Neuronal stem cell (in vitro differentiated cells): ENCODE measurements at regions not wholly inside any gene's neighbourhood (a gene's known extent, or its start where the extent isn't known, plus 50 kb on each side); places are given as distances from the start of the nearest gene placed in this dataset.

ENCODE experiments used
- DNase-seq: peaks from one replicate; pipeline ENCODE4 v3.0.0-alpha.2; 2013; ENCODE audit warnings: low spot score
- H2AFZ ChIP-seq: one replicate; pipeline ENCODE4 v1.6.1; 2013; ENCODE audit warnings: mild to moderate bottlenecking, low read length, inconsistent platforms
- H2AK5ac ChIP-seq: 2 replicates; pipeline ENCODE4 v1.6.1; 2013; ENCODE audit warnings: low read depth, mild to moderate bottlenecking, inconsistent platforms, low read length, moderate library complexity, mixed read lengths
- H2BK120ac ChIP-seq: 2 replicates; pipeline ENCODE4 v1.6.1; 2013; ENCODE audit warnings: low read depth, mild to moderate bottlenecking, inconsistent platforms, low read length, moderate library complexity, mixed read lengths
- H2BK12ac ChIP-seq: one replicate; pipeline ENCODE4 v1.6.1; 2013; ENCODE audit warnings: low read length, inconsistent platforms
- H2BK15ac ChIP-seq: 2 replicates; pipeline ENCODE4 v1.6.1; 2013; ENCODE audit warnings: mild to moderate bottlenecking, low read length, inconsistent platforms, mixed read lengths
- H2BK5ac ChIP-seq: one replicate; pipeline ENCODE4 v1.6.1; 2013; ENCODE audit warnings: inconsistent platforms, mild to moderate bottlenecking, low read length, moderate library complexity
- H3K14ac ChIP-seq: one replicate; pipeline ENCODE4 v1.6.1; 2013; ENCODE audit warnings: low read length, inconsistent platforms
- H3K18ac ChIP-seq: 2 replicates; pipeline ENCODE4 v1.6.1; 2013; ENCODE audit warnings: low read length, inconsistent platforms
- H3K23ac ChIP-seq: 2 replicates; pipeline ENCODE4 v1.6.1; 2013; ENCODE audit warnings: low read depth, mild to moderate bottlenecking, mixed read lengths, low read length, inconsistent platforms; ENCODE audit not compliant: poor library complexity
- H3K27ac ChIP-seq: replicated peaks from 3 replicates; pipeline ENCODE4 v1.5.1; 2013; ENCODE audit warnings: low read length, inconsistent platforms
- H3K27me3 ChIP-seq, 3 experiments: 2 replicates each; pipeline ENCODE4 v1.6.1; 2013; ENCODE audit warnings: low read length in 3 of 3, mild to moderate bottlenecking in 2 of 3, inconsistent platforms in 1 of 3, low read depth in 1 of 3, mixed read lengths in 1 of 3, moderate library complexity in 1 of 3; ENCODE audit not compliant: control insufficient read depth in 3 of 3, insufficient read depth in 3 of 3
- H3K36me3 ChIP-seq, 2 donors: replicated peaks in 1 of 2; 2 replicates each; pipeline ENCODE4 v1.6.1; 2013; ENCODE audit warnings: low read length in 2 of 2; ENCODE audit not compliant: control insufficient read depth in 2 of 2, insufficient read depth in 2 of 2
- H3K4ac ChIP-seq: 2 replicates; pipeline ENCODE4 v1.6.1; 2013; ENCODE audit warnings: inconsistent platforms, mild to moderate bottlenecking, low read length, moderate library complexity
- H3K4me1 ChIP-seq, 2 donors: 1 replicate in 1 of 2; 2 replicates in 1 of 2; pipeline ENCODE4 v1.6.1; 2013; ENCODE audit warnings: low read length in 2 of 2, low read depth in 1 of 2; ENCODE audit not compliant: control insufficient read depth in 2 of 2, insufficient read depth in 1 of 2
- H3K4me2 ChIP-seq: one replicate; pipeline ENCODE4 v1.6.1; 2013; ENCODE audit warnings: mild to moderate bottlenecking, low read length, inconsistent platforms; ENCODE audit not compliant: insufficient read depth, poor library complexity, severe bottlenecking
- H3K4me3 ChIP-seq, 2 donors: 2 replicates each; pipeline ENCODE4 v1.5.1; 2013; ENCODE audit warnings: low read length in 2 of 2, mild to moderate bottlenecking in 2 of 2, inconsistent platforms in 1 of 2, moderate library complexity in 1 of 2
- H3K79me1 ChIP-seq: one replicate; pipeline ENCODE4 v1.6.1; 2013; ENCODE audit warnings: low read depth, mild to moderate bottlenecking, inconsistent platforms, low read length, moderate library complexity
- H3K9ac ChIP-seq: one replicate; pipeline ENCODE4 v1.6.1; 2013; ENCODE audit warnings: mild to moderate bottlenecking, low read depth, low read length, inconsistent platforms; ENCODE audit not compliant: poor library complexity
- H3K9me3 ChIP-seq, 2 donors: replicated peaks in 1 of 2; 2 replicates each; pipeline versions ENCODE3 to v1.6.1; 2013; ENCODE audit warnings: low read length in 2 of 2, mild to moderate bottlenecking in 2 of 2, inconsistent platforms in 1 of 2, low read depth in 1 of 2, mixed read lengths in 1 of 2, moderate library complexity in 1 of 2; ENCODE audit not compliant: control insufficient read depth in 2 of 2, insufficient read depth in 1 of 2
- H4K8ac ChIP-seq: one replicate; pipeline ENCODE4 v1.6.1; 2013; ENCODE audit warnings: low read depth, mild to moderate bottlenecking, inconsistent platforms, low read length, moderate library complexity
- H4K91ac ChIP-seq: one replicate; pipeline ENCODE4 v1.6.1; 2013; ENCODE audit warnings: low read length, low read depth, mild to moderate bottlenecking, inconsistent platforms; ENCODE audit not compliant: poor library complexity
- WGBS, 2 donors: extraction: QIAGEN DNeasy Blood & Tissue Kit; methylation state at CpG; one replicate each; pipeline ENCODE4 v1.1.7; 2013; ENCODE audit warnings: missing lambda C conversion rate in 2 of 2, mixed read lengths in 1 of 2; ENCODE audit not compliant: insufficient read length in 2 of 2, insufficient replicate concordance in 1 of 2; ENCODE audit errors: extremely low coverage in 2 of 2; 5-methylcytosine and 5-hydroxymethylcytosine counted together

GRCh38 chr5:39580702-39581453 is 156.1 kb upstream of the DAB2 start:
- Histone ChIP-seq H3K79me1 (no peaks in the 10 kb centered on the region), H2BK5ac (no peak overlapping the region)

GRCh38 chr5:39579750-39580149 is 155.0 kb upstream of the DAB2 start:
- Histone ChIP-seq H3K36me3 (no peaks in the 10 kb centered on the region), H2AFZ (no peak overlapping the region), H3K23ac (no peak overlapping the region), H3K4ac (no peak overlapping the region), H2BK15ac (no peak overlapping the region), H3K9ac (no peak overlapping the region), H3K4me2 (no peak overlapping the region), H3K27ac (no peak overlapping the region), H3K79me1 (no peaks in the 10 kb centered on the region), H3K18ac (no peak overlapping the region), H2BK120ac (no peak overlapping the region), H3K9me3 (no peaks in the 10 kb centered on the region), H3K4me3 (no peak overlapping the region), H3K27me3 (no peaks in the 10 kb centered on the region), H3K14ac (no peak overlapping the region), H2BK12ac (no peak overlapping the region), H3K4me1 (no peaks in the 10 kb centered on the region), H4K8ac (no peak overlapping the region), H4K91ac (no peak overlapping the region), H2BK5ac (no peak overlapping the region), H2AK5ac (no peak overlapping the region)
- no CpG with 5 or more reads among the region's 3 CpGs for WGBS, 2 donors
- no peak for DNase-seq

More at GRCh38 chr5:39580702-39581453, 156.1 kb upstream of the DAB2 start:
- no peaks in the 10 kb centered on the region for H3K36me3 ChIP-seq
- H2AFZ ChIP-seq = no peak overlapping the region
- no peak overlapping the region for H2BK12ac ChIP-seq
- no peak overlapping the region for H3K23ac ChIP-seq
- H3K9ac ChIP-seq = no peak overlapping the region
- no peak overlapping the region for H4K8ac ChIP-seq
- no peak overlapping the region for H3K27ac ChIP-seq
- no peak overlapping the region for H3K4me3 ChIP-seq
- no peak overlapping the region for H3K4ac ChIP-seq
- no peak overlapping the region for H2BK120ac ChIP-seq
- H3K4me1 ChIP-seq = no peaks in the 10 kb centered on the region
- no CpG with 5 or more reads among the region's 1 CpG for WGBS, 2 donors
- H3K14ac ChIP-seq = no peak overlapping the region
- H2BK15ac ChIP-seq = no peak overlapping the region
- H3K18ac ChIP-seq = no peak overlapping the region
- DNase-seq = no peak
- no peaks in the 10 kb centered on the region for H3K27me3 ChIP-seq
- H3K4me2 ChIP-seq = no peak overlapping the region
- H2AK5ac ChIP-seq = no peak overlapping the region
- H3K9me3 ChIP-seq = no peaks in the 10 kb centered on the region
- no peak overlapping the region for H4K91ac ChIP-seq

GRCh38 chr5:39578887-39579497 is 154.2 kb upstream of the DAB2 start:
- no peak overlapping the region for H3K18ac ChIP-seq
- no peak overlapping the region for H4K8ac ChIP-seq
- no peaks in the 10 kb centered on the region for H3K4me1 ChIP-seq
- no peak overlapping the region for H3K27ac ChIP-seq
- H3K79me1 ChIP-seq = no peaks in the 10 kb centered on the region
- no peak overlapping the region for H3K4me2 ChIP-seq
- no peak overlapping the region for H2BK15ac ChIP-seq
- H3K9ac ChIP-seq = no peak overlapping the region
- no peak overlapping the region for H3K14ac ChIP-seq
- no peak overlapping the region for H2AFZ ChIP-seq
- no peaks in the 10 kb centered on the region for H3K27me3 ChIP-seq
- no peak overlapping the region for H3K4ac ChIP-seq
- H3K9me3 ChIP-seq = no peaks in the 10 kb centered on the region
- no peak overlapping the region for H2BK5ac ChIP-seq
- H2BK120ac ChIP-seq = no peak overlapping the region
- WGBS, 2 donors = no CpG with 5 or more reads among the region's 2 CpGs
- no peak overlapping the region for H3K23ac ChIP-seq
- H3K36me3 ChIP-seq = no peaks in the 10 kb centered on the region
- peak; percentile 33 for DNase-seq
- no peak overlapping the region for H4K91ac ChIP-seq
- no peak overlapping the region for H2AK5ac ChIP-seq
- H2BK12ac ChIP-seq = no peak overlapping the region
- no peak overlapping the region for H3K4me3 ChIP-seq

GRCh38 chr5:39577529-39577928 is 152.7 kb upstream of the DAB2 start:
- Histone ChIP-seq H3K4me2 (no peak overlapping the region), H3K4ac (no peak overlapping the region), H3K79me1 (no peaks in the 10 kb centered on the region), H3K4me3 (no peak overlapping the region), H3K18ac (no peak overlapping the region), H2BK12ac (no peak overlapping the region), H4K91ac (no peak overlapping the region), H2AFZ (no peak overlapping the region), H2BK120ac (no peak overlapping the region), H3K9me3 (no peaks in the 10 kb centered on the region), H3K9ac (no peak overlapping the region), H3K27me3 (no peaks in the 10 kb centered on the region), H3K14ac (no peak overlapping the region), H2BK5ac (no peak overlapping the region), H2BK15ac (no peak overlapping the region), H3K23ac (no peak overlapping the region), H4K8ac (no peak overlapping the region), H3K4me1 (no peaks in the 10 kb centered on the region), H3K36me3 (no peaks in the 10 kb centered on the region), H2AK5ac (no peak overlapping the region), H3K27ac (no peak overlapping the region)
- DNase-seq = no peak
- no CpG with 5 or more reads among the region's 2 CpGs for WGBS, 2 donors
